ENCODE measurements at regions not wholly inside any gene's neighbourhood (a gene's known extent, or its start where the extent isn't known, plus 50 kb on each side); places are given as distances from the start of the nearest gene placed in this dataset.

DNA sequence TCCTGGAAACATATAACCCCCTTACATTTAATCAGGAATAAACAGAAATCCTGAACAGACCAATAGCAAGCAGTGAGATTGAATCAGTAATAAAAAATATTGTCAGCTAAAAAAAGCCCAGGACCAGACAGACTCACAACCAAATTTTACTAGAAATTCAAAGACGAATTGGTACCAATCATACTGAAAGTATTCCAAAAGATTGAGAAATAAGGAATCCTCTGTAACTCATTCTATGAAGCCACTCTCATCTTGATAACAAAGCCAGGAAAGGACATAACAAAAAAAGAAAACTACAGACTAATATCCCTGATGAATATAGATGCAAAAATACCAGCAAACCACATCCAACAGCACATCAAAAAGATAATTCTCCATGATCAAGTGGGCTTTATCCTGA, 714.0 kb downstream of the SEMA5A start:
- no peak for TF ChIP-seq POLR2AphosphoS5 (IDR thresholded peaks at IDR 0.05; ENCODE audit: low read depth, low read length)
- TF ChIP-seq, protein P1, sequence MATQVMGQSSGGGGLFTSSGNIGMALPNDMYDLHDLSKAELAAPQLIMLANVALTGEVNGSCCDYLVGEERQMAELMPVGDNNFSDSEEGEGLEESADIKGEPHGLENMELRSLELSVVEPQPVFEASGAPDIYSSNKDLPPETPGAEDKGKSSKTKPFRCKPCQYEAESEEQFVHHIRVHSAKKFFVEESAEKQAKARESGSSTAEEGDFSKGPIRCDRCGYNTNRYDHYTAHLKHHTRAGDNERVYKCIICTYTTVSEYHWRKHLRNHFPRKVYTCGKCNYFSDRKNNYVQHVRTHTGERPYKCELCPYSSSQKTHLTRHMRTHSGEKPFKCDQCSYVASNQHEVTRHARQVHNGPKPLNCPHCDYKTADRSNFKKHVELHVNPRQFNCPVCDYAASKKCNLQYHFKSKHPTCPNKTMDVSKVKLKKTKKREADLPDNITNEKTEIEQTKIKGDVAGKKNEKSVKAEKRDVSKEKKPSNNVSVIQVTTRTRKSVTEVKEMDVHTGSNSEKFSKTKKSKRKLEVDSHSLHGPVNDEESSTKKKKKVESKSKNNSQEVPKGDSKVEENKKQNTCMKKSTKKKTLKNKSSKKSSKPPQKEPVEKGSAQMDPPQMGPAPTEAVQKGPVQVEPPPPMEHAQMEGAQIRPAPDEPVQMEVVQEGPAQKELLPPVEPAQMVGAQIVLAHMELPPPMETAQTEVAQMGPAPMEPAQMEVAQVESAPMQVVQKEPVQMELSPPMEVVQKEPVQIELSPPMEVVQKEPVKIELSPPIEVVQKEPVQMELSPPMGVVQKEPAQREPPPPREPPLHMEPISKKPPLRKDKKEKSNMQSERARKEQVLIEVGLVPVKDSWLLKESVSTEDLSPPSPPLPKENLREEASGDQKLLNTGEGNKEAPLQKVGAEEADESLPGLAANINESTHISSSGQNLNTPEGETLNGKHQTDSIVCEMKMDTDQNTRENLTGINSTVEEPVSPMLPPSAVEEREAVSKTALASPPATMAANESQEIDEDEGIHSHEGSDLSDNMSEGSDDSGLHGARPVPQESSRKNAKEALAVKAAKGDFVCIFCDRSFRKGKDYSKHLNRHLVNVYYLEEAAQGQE (IDR thresholded peaks at IDR 0.05; ENCODE audit: insufficient read depth in 1 of 2, low read depth in 2 of 2, low read length in 2 of 2): no peak

Data from PFSK-1 (cell line).